Germinal center (tissue), 1 donor: ENCODE measurements at regions not wholly inside any gene's neighbourhood (a gene's known extent, or its start where the extent isn't known, plus 50 kb on each side); places are given as distances from the start of the nearest gene placed in this dataset.
"Not testable (repeated sequence)": the region's sequence is repeated elsewhere in the genome, so short reads cannot be mapped to it uniquely, and the experiment has no call there.

Source experiments
- DNase-seq: peaks from one replicate; pipeline ENCODE4 v3.0.0; 2012; ENCODE audit warnings: mixed read lengths, low spot score

DNA sequence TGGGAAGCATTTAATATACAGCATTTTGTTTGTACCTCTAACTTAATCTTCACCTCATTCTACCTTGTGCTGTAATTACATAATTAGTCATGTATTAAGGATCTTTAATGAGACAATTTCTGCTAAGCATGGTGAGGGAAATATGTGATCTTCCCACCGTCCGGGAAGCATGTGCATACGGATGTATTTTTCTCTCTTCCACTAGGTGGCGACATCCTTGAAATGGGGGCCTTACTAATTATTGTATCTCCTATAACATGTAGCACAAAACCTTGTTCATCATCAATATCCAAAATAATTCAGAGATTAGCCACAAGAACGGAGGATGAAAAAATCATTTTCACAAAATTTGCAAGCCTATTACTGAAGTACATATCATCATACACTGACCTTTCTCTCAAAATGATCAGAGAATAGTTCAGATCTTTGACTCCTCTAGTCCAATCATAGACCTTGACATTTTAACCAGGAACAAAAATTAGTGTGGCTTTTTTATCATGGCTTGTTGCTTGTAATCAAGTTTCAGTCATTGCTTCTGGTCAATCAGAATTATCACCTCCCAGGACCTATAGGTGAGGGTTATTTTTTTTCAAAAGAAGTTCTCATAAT lies 148.9 kb upstream of the GBE1 start:
- peak; percentile 2 for DNase-seq

DNA sequence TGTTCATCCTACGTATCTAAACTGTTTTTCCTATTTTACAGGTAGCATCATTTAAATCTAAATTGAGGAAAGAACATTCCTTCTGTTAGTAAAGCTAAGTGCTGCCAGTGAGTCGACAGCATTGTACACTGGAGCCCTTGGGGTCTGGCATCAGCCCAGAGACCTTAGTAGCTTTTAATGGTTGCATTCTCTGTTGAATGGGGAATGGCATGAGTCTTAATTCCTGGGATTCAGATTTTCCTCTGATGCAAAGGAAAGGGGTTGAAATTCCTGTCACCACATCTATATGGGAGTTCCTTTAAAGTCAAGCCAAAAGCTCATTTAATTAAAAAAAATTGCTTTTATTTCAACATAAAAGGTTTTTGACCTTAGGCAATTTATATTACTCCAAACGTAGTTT lies 148.4 kb upstream of the GBE1 start:
- DNase-seq = no peak

DNA sequence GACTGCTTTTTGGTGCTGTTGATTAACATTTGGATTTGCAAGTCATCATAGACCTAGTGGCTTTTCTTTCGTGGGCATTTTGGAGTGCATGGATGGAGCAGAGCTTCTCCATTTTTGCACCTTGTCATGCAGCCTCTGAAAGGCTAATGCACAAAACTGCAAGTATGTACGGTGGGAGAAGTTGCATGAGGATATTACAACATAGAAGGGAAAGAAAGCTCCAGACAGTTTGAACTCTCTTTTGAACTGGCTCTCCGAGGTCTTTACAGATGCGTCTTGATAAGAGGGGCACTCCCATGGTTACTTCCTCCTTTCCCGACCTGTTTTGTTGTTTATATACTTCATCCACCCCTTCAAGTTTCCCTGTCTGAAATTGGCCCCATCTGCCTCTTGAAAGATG lies 147.1 kb upstream of the GBE1 start:
- no peak for DNase-seq

DNA sequence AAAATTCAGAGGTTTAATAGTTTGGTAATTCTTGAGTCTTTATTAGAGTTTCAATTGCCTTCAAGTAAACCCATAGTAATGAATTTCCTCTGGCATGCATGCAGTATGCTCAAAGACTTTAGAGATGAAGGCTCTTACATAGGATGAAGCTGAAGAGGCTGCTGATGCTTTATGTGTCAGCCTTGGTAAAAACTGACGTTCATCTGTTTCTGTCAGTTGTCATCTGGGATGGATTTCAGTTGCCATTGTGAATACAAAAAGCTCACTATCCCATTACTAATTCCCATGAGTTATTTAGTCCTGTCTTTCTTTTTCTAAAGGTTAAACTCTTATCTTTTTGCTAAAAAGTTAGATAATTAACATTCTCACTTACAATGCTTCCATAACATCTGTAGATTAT lies 136.9 kb upstream of the GBE1 start:
- DNase-seq = no peak

DNA sequence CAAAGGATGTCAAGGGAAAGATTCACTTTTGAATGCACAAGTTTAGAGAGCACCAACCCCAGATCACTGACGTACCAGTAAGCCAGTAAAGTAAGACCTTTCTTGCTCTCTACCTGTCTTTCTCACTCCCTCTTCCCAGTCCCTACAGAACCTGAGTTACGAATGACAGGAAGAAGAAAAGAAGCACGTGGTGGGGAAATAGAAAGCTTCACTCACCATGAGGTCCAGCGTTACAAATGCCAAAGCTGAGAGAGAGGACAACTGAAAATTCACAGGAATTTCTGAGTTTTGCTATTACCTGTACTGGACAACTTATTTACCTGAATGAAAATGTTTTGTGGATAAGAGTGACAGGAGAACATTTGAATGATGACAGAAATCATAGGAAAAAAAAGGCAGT lies 133.2 kb upstream of the GBE1 start:
- no peak for DNase-seq

DNA sequence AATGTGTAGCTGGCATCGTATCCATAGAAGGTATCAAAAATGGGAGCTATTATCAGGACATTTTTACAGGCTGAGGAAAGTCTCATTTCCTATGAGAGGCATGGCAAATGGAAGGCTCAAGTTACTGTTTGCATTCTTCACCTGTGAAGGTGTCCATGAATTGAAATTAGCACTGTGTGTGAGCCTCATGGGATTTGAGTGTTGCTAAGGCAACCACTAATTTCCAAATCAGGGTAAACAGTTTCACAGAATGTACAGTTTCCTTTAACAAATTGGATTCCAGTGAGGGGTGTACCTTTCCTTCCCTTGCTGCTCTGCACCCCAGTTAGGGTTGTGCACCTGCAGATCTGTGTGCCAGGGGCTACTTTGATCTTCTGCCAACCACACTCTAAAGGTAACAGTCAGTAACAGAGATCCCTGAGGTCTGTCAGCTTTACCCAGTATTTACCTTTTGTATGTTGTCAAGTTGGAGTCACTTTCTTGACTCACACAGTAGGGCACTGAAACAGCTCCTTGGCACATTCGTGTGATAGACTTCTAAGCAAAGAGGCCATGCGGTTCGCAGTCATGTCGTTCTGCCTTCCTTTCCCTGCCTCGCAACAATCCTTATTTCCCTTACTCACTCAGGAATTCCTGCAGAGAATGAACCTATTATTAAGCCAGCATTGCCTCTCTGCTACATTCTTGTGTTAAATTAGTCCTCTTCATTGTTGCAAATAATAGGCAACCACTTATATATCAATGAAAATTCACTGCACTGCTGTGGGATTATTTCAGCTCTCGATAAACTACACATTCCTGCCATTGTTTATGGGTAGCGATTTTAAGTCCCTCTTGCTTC lies 129.8 kb upstream of the GBE1 start:
- DNase-seq = no peak

DNA sequence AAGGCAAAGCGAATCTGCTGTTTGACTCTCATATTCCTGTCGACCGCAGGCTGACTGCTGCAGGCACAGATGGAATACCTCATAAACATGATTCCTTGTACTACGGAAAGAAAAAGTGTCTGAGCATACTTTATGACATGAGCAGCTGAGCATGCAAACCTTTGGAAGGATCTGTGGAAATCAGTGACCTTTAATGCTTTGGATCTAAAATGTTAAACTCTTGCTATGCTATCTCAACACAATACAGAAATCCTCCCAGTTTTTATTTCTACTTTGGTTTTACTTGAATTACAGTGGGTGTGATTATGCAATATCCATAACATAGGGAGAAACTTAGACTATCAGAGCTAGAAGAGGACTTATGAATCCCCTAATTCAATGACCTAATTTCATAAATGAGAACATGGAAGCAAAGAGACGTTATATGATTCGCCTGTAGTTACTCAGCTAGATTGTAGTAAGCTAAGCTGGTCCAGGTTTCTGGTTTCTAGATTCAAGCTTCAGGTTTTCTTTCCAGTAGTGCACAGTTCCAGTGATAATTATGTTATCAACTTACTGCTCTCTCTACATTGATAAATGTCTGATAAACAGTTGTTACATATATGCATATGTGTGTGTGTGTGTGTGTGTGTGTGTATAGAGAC lies 127.6 kb upstream of the GBE1 start:
- DNase-seq = no peak

DNA sequence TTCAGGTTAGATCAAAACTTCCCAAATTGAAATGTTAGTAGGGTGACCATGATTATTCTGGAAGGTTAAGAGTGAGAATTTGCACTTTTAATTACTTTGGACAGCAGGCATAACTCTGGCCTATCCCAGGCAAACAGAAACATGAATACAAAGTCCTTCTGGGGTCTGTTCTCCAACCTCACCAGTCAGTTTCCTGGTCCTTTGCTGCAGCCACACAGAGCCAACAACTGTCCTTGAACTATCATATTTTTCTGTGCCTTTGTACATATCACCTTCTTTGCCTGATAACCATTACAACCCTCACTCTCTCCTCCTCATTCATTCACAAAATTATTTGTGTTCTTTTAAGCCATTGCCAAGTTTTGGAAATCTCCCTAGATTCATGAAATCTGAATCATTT lies 126.0 kb upstream of the GBE1 start:
- DNase-seq = no peak

DNA sequence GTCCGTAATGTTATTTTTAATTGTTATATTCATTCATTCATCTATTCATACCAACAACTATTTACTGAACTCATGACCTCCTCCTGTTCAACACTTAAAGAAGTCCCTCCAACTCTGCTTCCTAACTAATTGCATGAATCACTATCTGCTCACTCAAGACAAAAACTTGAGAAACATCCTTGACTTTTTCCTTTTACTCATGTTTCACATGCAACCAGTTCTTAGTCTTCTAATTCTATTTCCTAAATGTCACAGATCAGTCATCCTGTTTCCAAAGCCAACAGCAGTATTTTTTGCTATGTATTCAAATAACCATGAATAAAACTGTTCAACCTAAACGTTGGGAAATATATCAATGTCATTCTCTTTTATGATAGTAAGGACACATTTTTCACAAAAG lies 124.6 kb upstream of the GBE1 start:
- no peak for DNase-seq

DNA sequence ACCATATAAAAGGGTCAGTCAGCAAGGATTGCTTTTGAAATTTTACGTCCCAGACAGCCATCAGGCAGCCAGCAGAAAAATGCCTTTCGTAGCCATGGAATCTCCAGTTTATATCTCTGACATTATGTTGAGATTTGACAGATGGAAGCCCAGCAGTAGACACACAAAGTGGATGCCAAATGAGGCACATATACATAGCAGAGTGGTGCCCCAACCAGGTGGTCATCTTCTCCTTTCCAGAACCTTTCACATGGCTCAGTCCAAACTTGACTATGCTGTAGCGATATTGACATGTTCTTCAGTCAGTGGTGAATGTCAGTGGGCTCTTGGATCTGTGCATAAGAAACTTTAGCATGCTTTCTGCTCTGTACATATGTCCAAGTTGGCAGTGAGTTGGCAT lies 123.3 kb upstream of the GBE1 start:
- no peak for DNase-seq

DNA sequence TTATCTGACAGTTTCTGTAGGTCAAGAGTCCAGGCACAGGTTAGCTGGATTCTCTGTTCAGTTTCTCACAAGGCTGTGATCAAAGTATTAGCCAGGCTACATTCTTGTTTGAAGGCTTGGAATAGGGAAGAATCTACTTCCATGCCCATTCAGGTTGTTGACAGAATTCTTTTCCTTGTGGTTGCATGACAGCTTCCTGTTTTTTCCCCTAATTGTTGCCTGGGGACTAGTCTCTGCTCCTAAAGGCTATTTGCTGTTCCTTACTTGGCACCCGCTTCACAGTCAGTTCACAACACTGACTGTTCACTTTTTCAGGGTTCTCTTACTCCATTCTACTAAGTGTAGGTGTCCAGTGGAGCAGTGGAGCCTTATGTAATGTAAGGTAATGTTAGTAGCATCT lies 115.4 kb upstream of the GBE1 start:
- no peak for DNase-seq

DNA sequence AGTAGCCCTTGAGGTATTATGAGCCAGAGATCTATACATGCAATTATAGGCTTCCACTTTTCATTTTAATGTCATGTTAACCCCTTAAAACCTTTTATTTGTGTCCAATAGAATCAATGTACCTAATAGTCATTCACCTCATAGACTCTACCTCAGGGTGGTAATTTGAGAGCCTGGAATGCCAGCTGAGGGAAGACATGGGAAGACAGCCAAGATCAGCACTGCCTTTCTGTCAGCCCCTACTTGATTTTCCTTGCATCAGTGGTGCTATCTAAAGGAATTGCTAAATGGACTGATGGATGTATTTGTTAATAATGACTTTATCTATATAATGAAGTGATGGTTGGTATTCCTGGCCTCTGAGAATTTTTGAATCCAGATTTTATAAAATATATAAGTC lies 113.3 kb upstream of the GBE1 start:
- no peak for DNase-seq

DNA sequence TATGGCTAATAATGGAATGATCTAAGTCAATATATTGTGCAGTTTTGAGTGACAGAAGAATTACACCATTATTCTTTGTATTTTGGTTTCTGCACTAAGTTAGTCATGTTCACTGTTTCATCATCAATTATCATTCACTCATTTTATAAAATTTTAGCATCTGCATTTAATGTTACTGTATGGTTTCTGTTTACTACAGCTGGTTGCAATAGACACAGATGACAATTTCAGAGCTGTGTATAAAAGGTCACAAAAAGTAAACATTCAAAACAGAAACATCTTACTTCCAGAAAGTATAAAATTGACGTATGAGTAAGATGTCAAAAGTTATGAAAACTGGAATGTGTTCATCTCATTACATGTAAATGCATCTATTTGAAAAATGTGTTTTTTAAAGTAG lies 111.1 kb upstream of the GBE1 start:
- DNase-seq = no peak

DNA sequence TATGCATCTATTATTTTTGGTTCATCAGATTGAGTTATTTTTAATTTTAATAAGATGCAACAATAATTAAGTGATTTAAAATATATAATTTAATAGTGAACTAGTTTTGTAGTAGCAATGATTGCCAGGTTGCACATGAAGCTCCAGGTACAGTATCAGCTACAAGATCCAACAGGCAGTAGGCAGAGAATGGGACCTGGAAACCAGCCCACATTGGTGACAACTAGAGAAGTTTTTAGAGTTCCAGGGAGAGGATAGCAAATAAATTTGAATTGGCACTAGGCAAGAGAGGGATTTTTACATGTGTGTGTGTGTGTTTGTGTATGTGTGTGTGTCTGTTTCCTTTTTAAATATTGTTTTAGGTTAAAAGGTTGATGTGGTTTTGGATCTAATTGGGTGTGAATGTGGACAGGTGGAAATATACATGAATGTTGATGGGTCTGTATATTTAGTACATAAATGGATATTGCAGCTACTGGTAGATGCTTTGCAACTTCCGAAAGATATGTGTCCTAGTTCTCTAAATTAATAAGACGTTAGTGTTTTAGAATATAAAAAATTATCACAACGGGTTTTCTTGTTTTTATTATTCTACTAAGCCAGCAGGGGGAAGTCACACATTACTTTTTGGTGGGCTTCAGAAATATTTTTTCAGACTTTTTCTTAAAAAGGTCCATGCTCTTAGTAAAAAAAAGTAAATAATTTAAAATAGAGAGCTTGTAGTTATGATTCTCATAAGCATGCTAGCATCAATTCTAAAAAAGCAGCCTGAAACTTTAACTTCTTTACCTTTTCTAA lies 110.1 kb upstream of the GBE1 start:
- no peak for DNase-seq

DNA sequence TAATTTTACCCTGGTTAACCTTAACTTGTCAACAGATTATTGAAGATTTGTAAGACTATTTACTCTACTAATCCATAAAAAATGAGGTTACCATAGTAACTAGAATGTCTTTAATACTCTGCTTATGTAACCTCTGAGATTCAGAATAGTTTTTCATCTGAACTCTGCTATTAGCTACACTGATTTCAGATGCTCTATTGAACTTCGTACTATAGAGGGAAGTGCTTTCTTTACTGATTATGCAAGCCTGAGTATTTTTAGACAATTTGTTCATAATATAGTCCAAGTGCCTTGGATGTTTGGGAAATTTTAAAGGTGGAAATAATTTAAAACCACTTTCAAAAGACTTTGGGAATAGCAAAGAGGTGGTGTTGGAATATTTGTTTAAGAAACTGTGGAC lies 107.9 kb upstream of the GBE1 start:
- DNase-seq = no peak

DNA sequence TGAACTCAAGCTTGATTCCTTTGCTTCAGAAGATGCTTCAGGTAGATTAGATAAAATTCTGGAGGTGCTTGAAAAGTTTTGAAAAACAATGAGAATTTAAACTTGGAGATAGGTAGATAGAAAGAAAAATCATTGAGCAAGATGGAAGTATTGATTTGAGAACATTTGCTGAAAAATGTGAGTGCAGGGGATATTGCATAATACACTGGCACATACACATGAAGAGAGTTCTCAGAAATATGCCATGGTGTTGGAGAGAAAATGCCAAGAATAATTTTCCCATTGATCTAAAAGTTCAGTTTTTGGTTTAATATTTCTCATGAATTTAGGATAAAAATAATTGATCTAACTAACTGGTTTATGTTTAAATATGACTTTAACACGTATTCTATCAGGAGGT lies 107.2 kb upstream of the GBE1 start:
- no peak for DNase-seq

DNA sequence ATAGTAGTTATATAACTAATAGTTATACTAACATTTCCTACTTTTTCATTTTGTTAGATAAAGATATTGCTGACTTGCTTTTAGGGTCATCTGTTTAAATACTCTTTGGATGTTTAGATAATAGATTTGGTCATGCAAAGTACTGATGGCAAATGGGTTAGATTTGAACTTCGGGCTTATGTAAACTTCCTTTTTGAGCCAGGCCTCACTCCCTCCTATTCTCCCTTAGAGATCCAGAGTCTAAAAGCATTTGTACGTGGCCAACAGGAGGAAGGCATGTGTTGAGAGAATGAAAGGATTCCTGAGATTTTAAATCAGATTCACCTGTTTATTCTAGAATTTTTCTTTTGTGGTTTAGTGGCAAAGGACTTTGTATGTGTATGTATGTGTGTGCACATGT lies 106.4 kb upstream of the GBE1 start:
- no peak for DNase-seq

DNA sequence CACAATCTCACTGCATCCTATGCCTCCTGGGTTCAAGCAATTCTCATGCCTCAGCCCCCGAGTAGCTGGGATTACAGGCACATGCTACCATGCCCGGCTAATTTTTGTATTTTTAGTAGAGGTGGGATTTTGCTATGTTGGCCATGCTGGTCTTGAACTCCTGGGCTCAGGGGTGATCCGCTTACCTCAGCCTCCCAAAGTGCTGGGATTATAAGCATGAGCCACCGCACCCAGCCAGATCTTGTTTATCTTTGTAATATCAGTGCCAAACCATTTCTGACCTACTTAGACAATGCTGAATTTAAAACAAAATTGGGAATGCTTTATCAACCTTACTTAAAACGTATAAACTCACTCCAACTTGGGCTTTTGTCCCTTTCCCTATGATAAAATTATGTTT lies 103.7 kb upstream of the GBE1 start:
- not testable (repeated sequence) for DNase-seq

DNA sequence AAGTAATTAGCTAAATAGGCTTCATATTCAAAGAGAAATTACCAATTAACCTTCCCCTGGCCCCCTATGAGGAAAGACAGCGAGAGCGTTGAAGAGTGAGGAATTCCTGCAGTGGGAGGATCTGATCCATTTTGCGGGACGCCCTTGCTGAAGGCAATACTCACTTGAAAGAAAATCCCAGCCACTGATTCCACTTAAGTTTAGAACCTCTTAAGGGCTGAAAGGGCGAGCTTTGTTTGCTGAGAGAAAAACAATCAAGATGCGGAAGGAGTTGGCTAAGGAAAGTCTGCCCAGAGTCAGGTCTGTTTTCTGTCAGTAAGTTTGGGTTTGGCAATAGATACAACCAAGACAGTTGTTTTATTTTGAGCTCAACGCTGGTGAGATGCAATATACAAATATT lies 102.8 kb upstream of the GBE1 start:
- DNase-seq = no peak

DNA sequence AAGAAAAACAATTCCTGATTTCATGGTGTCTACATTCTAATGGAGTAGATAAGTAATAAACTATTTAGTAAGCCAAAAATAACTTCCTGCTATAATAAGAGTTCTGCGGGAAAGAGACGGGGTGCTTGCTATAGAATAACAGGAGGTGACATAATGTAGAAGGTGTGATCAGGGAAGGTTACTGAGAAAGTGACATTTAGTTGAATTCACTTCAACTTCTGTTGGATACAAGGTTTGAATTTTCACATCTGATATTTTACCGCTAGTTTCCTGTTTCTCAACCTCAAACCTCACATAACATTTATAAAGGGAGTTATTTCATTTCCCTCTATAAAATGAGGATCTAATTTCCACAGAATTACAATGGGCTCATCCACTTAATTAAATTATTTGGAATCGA lies 102.3 kb upstream of the GBE1 start:
- DNase-seq = no peak

DNA sequence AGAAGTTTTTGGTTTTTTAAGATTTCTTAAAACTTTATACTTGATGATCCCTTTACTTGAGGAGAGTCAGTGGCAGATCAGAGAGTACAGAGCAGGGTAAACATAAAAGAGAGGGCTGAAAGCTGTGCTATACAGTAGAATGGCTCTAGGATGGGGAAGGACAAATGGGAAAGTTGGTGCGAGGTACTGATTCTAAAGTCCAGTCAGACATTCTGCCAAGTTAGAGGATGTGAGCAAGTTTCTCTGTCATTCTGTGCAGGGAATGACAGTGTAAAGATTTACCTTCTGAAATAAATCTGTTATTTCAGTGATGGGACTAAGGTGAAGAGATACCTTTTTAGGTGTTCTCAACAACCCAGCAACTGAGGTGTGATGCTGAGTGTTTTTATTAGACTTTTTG lies 100.1 kb upstream of the GBE1 start:
- no peak for DNase-seq

DNA sequence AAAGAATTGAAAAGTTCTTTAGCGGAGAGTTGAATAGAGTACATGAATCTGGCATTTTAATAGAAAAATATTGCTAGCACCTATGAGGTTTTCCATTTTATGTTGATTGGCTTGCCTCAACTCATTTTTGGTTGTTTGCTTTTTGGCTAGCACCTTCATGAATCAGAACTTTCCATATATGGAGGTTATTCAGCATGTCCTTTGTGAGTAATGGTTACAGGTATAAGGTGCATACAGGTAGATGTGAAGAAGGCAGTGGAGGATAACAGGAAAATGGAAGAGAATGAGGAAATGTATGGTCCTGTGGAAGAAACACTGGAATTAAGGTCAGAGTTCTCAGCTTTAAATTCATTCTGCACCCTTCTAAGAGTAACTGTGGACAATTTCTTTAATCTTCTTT lies 98.1 kb upstream of the GBE1 start:
- DNase-seq = no peak

DNA sequence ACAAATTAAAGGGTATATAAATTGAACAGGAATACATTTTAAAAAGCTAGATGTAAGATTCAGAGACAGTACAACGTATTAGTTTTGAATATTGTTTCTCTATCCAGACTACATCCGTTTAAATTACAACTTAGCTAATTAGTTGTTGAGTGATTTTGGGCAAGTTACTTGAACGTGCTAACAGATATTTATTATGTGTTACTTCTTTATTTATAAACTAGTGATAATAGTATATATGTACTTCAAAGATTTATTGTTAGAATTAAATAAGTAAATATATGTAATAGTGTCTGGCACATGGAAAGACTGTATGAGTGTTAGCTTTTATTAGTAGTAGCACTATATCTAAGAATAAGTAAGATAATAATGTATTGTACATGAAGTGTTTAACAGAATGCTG lies 92.0 kb upstream of the GBE1 start:
- DNase-seq = no peak
